WTC11 (cell line): ENCODE measurements at regions not wholly inside any gene's neighbourhood (a gene's known extent, or its start where the extent isn't known, plus 50 kb on each side); places are given as distances from the start of the nearest gene placed in this dataset.
A peak's percentile ranks its signal among the peaks of the same experiment; 100 is the strongest.

Experiments
- ATAC-seq: fragments of 200-7000 bp; cut with Tn5 transposase; 2 replicates; pipeline ENCODE4 v1.10.0; 2021; ENCODE audit warnings: mild to moderate bottlenecking, moderate library complexity
- CTCF ChIA-PET: fragments of 300-600 bp; sonication (Branson Sonifier 250); formaldehyde crosslinking; loops from one replicate; lab custom pipeline; 2021; ENCODE audit warnings: antibody characterized with exemption; lab: Charles Lee
- POLR2A ChIA-PET: fragments of 350-600 bp; sonication (Branson Sonifier 250); formaldehyde crosslinking; loops from one replicate; lab custom pipeline; 2021; ENCODE audit warnings: antibody characterized with exemption; lab: Charles Lee
- DNase-seq: peaks from one replicate; pipeline ENCODE4 v3.0.0; 2021; ENCODE audit warnings: low spot score
- H3K27ac Mint-ChIP-seq: 2 replicates; pipeline ENCODE4 v1.8.0; 2021; ENCODE audit warnings: mixed read lengths
- H3K27me3 Mint-ChIP-seq: 2 replicates; pipeline ENCODE4 v1.8.0; 2021; ENCODE audit warnings: low read depth, mild to moderate bottlenecking, moderate library complexity, mixed read lengths
- H3K36me3 Mint-ChIP-seq: 2 replicates; pipeline ENCODE4 v1.8.0; 2021; ENCODE audit warnings: mixed read lengths
- H3K4me1 Mint-ChIP-seq: 2 replicates; pipeline ENCODE4 v1.8.0; 2022; ENCODE audit warnings: mixed read lengths
- H3K4me3 Mint-ChIP-seq: 2 replicates; pipeline ENCODE4 v1.8.0; 2021; ENCODE audit warnings: mild to moderate bottlenecking, moderate library complexity, mixed read lengths
- H3K9me3 Mint-ChIP-seq: 2 replicates; pipeline ENCODE4 v1.8.0; 2021; ENCODE audit warnings: mixed read lengths
- ATF1 ChIP-seq: sonication (generic); formaldehyde crosslinking; IDR thresholded peaks from 2 replicates; pipeline ENCODE4 v1.8.1; 2023; ENCODE audit warnings: mild to moderate bottlenecking, moderate library complexity, missing genetic modification reagents
- ELF4 ChIP-seq: sonication (generic); formaldehyde crosslinking; IDR thresholded peaks from 2 replicates; pipeline ENCODE4 v1.8.1; 2022; ENCODE audit warnings: low read depth, mild to moderate bottlenecking, moderate library complexity, missing genetic modification reagents
- GABPB1 ChIP-seq: sonication (generic); formaldehyde crosslinking; IDR thresholded peaks from 2 replicates; pipeline ENCODE4 v1.8.1; 2023; ENCODE audit warnings: mild to moderate bottlenecking, missing genetic modification reagents
- HMGA2 ChIP-seq: fragments of 250-450 bp; sonication (Bioruptor Pico); IDR thresholded peaks from 2 replicates; pipeline ENCODE4 v1.4.0; 2021; ENCODE audit warnings: mild to moderate bottlenecking, moderate library complexity
- OVOL2 ChIP-seq: fragments of 250-450 bp; sonication (Bioruptor Pico); IDR thresholded peaks from 2 replicates; pipeline ENCODE4 v1.9.0; 2021; ENCODE audit warnings: mild to moderate bottlenecking, borderline replicate concordance
- SOX15 ChIP-seq: fragments of 250-450 bp; sonication (Bioruptor Pico); IDR thresholded peaks from 2 replicates; pipeline ENCODE4 v1.9.0; 2021; ENCODE audit warnings: mild to moderate bottlenecking
- TEAD4 ChIP-seq: sonication (generic); formaldehyde crosslinking; IDR thresholded peaks from 2 replicates; pipeline ENCODE4 v1.8.0; 2022; ENCODE audit warnings: mild to moderate bottlenecking, missing genetic modification reagents
- ZNF138 ChIP-seq: sonication (generic); formaldehyde crosslinking; conservative IDR thresholded peaks from 2 replicates; pipeline ENCODE4 v1.8.1; 2022; ENCODE audit warnings: mild to moderate bottlenecking, moderate library complexity, missing genetic modification reagents
- ZNF219 ChIP-seq: sonication (generic); formaldehyde crosslinking; IDR thresholded peaks from 2 replicates; pipeline ENCODE4 v1.8.0; 2023; ENCODE audit warnings: missing genetic modification reagents, mild to moderate bottlenecking, borderline replicate concordance
- ZNF232 ChIP-seq: sonication (generic); formaldehyde crosslinking; IDR thresholded peaks from 2 replicates; pipeline ENCODE4 v1.8.0; 2022; ENCODE audit warnings: mild to moderate bottlenecking, missing genetic modification reagents
- ZNF263 ChIP-seq: sonication (generic); formaldehyde crosslinking; IDR thresholded peaks from 2 replicates; pipeline ENCODE4 v1.8.1; 2022; ENCODE audit warnings: low read depth, mild to moderate bottlenecking, moderate library complexity, missing genetic modification reagents
- ZNF671 ChIP-seq: fragments of 250-450 bp; sonication (Bioruptor Pico); IDR thresholded peaks from 2 replicates; pipeline ENCODE4 v1.8.0; 2021; ENCODE audit warnings: mild to moderate bottlenecking
- TF ChIP-seq, protein P1 (sequence below): fragments of 250-450 bp; sonication (Bioruptor Pico); IDR thresholded peaks from 2 replicates; pipeline ENCODE4 v1.9.0; 2021; ENCODE audit warnings: moderate library complexity, mild to moderate bottlenecking, inconsistent platforms, borderline replicate concordance
- TF ChIP-seq, protein P2 (sequence below): sonication (generic); formaldehyde crosslinking; IDR thresholded peaks from 2 replicates; pipeline ENCODE4 v1.8.0; 2023; ENCODE audit warnings: mild to moderate bottlenecking, missing genetic modification reagents
- TF ChIP-seq, protein P3 (sequence below): sonication (generic); formaldehyde crosslinking; IDR thresholded peaks from 2 replicates; pipeline ENCODE4 v1.8.0; 2023; ENCODE audit warnings: missing genetic modification reagents
- TF ChIP-seq, protein P4 (sequence below): fragments of 250-450 bp; sonication (Bioruptor Pico); conservative IDR thresholded peaks from 2 replicates; pipeline ENCODE4 v1.9.0; 2021; ENCODE audit warnings: mild to moderate bottlenecking
- TF ChIP-seq, protein P5 (sequence below): sonication (generic); formaldehyde crosslinking; IDR thresholded peaks from 2 replicates; pipeline ENCODE4 v1.8.1; 2022; ENCODE audit warnings: missing genetic modification reagents, borderline replicate concordance

DNA sequence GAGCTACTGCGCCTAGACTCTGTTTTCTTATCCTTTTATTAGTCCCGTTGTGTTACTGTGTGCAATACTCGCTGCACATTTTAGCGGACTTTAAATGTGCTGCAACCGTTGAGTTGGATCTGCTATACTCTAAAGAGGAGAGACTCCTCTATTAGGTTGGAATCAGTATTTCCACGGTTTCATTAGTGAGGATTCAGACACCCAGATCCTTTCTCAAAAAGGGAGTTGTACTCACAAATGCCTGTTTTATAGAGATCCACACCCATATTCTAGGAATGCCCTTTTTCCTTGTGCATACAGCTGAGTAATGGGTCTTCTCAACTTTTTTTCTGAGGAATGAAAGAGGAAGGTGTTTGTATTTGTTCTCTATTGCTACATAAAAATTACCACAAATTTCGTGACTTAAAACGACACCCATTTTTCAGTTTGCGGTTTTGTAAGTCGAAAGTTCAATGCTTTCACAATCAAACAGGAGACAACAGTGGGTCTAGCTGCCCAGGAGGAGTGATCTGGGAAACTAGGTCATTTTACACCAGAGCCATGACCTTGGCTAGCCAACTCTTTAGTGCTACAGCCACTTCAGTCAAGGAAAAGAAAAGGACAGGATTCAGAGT, 52.8 kb upstream of the SLC44A1 start:
- no peak for DNase-seq
- Mint-ChIP-seq H3K27me3 (no peaks in the 10 kb centered on the region), H3K36me3 (0 out of 2 replicates have a peak, but pooled peaks cover 1% of the 10 kb centered on the region), H3K27ac (peak overlapping the region; percentile 57; the same call in 1 of the 2 replicates), H3K4me1 (peaks cover 3% of the 10 kb centered on the region; the same call in 1 of the 2 replicates), H3K9me3 (peaks cover 18% of the 10 kb centered on the region), H3K4me3 (no peak overlapping the region)
- no peak for ATAC-seq
- ChIA-PET CTCF (interaction anchor here (0.7 kb wide), 1 partner anchor 269 kb away, joined by 3 read pairs; no protein-coding TSS in a partner anchor), POLR2A (no interaction called here)
- TF ChIP-seq, protein P1, sequence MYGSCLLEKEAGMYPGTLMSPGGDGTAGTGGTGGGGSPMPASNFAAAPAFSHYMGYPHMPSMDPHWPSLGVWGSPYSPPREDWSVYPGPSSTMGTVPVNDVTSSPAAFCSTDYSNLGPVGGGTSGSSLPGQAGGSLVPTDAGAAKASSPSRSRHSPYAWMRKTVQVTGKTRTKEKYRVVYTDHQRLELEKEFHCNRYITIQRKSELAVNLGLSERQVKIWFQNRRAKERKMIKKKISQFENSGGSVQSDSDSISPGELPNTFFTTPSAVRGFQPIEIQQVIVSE (CRISPR knock-in tag), result no peak
- TF ChIP-seq GABPB1 (CRISPR knock-in tag), result peak; percentile 63; the same call in 1 of the 2 replicates

DNA sequence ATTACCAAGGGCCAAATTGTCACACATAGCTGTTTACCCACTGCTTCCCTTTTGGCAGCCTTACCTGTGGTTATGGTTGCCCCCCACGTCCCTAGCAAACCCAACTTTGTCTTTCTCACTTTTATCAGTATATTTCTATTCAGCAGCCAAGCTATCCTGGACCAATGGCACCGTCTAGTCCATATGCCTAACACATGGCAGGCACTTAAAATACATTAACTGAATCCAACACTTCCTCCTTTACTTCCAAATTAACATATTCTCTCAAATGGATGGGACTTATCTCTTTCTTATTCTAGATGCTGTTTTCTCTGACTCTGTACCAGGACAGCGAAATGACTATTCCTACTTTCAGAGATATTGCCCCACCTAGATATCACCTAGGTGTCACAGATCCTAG, 50.9 kb upstream of the SLC44A1 start:
- no peak for ATAC-seq
- Mint-ChIP-seq H3K9me3 (peaks cover 10% of the 10 kb centered on the region), H3K27me3 (no peaks in the 10 kb centered on the region), H3K27ac (no peak overlapping the region), H3K4me3 (no peak overlapping the region), H3K4me1 (peaks cover 3% of the 10 kb centered on the region; the same call in 1 of the 2 replicates), H3K36me3 (no peaks in the 10 kb centered on the region)
- TF ChIP-seq ZNF138 (CRISPR knock-in tag) (no peak), ATF1 (CRISPR knock-in tag) (no peak), SOX15 (CRISPR knock-in tag) (no peak), TEAD4 (no peak), ZNF219 (no peak), ZNF232 (CRISPR knock-in tag) (no peak), ELF4 (CRISPR knock-in tag) (no peak), GABPB1 (CRISPR knock-in tag) (no peak), ZNF671 (CRISPR knock-in tag) (no peak), ZNF263 (CRISPR knock-in tag) (no peak), HMGA2 (CRISPR knock-in tag) (no peak), OVOL2 (CRISPR knock-in tag) (no peak)
- TF ChIP-seq, protein P2, sequence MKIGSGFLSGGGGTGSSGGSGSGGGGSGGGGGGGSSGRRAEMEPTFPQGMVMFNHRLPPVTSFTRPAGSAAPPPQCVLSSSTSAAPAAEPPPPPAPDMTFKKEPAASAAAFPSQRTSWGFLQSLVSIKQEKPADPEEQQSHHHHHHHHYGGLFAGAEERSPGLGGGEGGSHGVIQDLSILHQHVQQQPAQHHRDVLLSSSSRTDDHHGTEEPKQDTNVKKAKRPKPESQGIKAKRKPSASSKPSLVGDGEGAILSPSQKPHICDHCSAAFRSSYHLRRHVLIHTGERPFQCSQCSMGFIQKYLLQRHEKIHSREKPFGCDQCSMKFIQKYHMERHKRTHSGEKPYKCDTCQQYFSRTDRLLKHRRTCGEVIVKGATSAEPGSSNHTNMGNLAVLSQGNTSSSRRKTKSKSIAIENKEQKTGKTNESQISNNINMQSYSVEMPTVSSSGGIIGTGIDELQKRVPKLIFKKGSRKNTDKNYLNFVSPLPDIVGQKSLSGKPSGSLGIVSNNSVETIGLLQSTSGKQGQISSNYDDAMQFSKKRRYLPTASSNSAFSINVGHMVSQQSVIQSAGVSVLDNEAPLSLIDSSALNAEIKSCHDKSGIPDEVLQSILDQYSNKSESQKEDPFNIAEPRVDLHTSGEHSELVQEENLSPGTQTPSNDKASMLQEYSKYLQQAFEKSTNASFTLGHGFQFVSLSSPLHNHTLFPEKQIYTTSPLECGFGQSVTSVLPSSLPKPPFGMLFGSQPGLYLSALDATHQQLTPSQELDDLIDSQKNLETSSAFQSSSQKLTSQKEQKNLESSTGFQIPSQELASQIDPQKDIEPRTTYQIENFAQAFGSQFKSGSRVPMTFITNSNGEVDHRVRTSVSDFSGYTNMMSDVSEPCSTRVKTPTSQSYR, result no peak
- TF ChIP-seq, protein P3, sequence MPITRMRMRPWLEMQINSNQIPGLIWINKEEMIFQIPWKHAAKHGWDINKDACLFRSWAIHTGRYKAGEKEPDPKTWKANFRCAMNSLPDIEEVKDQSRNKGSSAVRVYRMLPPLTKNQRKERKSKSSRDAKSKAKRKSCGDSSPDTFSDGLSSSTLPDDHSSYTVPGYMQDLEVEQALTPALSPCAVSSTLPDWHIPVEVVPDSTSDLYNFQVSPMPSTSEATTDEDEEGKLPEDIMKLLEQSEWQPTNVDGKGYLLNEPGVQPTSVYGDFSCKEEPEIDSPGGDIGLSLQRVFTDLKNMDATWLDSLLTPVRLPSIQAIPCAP (CRISPR knock-in tag), result no peak
- TF ChIP-seq, protein P1 (CRISPR knock-in tag), result no peak
- TF ChIP-seq, protein P4, sequence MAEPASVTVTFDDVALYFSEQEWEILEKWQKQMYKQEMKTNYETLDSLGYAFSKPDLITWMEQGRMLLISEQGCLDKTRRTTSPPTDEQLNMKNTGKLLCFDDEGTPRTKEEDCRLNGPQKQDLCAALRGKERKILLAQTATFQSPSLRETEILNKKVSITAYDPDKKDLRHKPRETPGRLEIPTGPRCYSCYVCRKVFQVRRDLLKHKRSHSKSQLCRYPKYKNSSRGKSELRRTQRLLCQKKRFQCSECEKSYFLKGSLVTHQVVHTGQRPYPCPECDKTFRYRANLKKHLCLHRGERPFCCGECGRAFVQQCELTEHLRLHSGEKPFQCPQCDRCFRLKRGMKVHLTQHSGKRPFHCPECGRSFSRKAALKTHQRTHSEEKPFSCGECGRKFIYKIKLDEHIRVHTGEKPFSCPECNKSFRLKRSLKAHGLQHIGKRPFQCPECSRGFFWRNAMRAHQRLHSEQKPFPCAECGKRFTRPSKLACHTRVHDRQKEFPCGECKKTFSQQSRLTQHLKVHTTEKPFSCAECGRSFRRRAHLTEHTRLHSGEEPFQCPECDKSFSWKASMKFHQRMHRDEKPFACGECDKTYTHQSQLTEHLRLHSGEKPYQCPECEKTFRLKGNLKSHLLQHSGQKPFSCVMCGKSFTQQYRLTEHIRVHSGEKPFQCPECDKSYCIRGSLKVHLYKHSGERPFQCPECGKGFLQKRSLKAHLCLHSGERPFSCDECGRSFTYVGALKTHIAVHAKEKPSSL (CRISPR knock-in tag), result no peak
- TF ChIP-seq, protein P5, sequence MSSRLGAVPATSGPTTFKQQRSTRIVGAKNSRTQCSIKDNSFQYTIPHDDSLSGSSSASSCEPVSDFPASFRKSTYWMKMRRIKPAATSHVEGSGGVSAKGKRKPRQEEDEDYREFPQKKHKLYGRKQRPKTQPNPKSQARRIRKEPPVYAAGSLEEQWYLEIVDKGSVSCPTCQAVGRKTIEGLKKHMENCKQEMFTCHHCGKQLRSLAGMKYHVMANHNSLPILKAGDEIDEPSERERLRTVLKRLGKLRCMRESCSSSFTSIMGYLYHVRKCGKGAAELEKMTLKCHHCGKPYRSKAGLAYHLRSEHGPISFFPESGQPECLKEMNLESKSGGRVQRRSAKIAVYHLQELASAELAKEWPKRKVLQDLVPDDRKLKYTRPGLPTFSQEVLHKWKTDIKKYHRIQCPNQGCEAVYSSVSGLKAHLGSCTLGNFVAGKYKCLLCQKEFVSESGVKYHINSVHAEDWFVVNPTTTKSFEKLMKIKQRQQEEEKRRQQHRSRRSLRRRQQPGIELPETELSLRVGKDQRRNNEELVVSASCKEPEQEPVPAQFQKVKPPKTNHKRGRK, result no peak
- ChIA-PET POLR2A (no interaction called here), CTCF (no interaction called here)
- no peak for DNase-seq
